OCI-LY3 (cell line): ENCODE measurements at regions not wholly inside any gene's neighbourhood (a gene's known extent, or its start where the extent isn't known, plus 50 kb on each side); places are given as distances from the start of the nearest gene placed in this dataset.

Experiments
- EZH2phosphoT487 ChIP-seq: fragments of 200-600 bp; shearing (Covaris generic); IDR thresholded peaks from 2 replicates; pipeline ENCODE4 v1.6.1; 2018; ENCODE audit warnings: antibody characterized with exemption, mixed run types, low read depth
- TF ChIP-seq, protein P1 (sequence below): fragments of 200-600, 300-600 bp; sonication (generic); IDR thresholded peaks from 2 replicates; pipeline ENCODE4 v1.5.1; 2014; ENCODE audit warnings: antibody characterized with exemption, low read length, low read depth

DNA sequence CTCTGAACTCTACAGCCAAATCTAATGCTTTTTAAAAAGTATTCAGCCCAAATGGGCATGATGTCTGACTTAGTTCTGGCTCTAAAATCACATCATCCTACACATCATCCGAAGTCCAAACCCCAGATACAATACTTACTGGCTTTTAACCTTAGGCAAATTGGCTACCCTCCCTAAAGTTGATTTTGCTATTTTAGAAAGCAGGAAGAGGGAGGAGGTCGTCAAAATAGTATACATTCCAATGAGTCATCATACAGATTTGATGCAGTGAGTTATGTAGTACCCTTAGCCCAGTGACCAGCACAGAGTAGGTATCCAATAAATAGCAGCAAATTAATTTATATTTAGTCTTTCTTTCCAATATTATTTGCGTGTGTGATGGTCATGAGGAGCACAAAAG is 582.0 kb upstream of the TUSC1 start:
- TF ChIP-seq EZH2phosphoT487, result no peak
- TF ChIP-seq, protein P1, sequence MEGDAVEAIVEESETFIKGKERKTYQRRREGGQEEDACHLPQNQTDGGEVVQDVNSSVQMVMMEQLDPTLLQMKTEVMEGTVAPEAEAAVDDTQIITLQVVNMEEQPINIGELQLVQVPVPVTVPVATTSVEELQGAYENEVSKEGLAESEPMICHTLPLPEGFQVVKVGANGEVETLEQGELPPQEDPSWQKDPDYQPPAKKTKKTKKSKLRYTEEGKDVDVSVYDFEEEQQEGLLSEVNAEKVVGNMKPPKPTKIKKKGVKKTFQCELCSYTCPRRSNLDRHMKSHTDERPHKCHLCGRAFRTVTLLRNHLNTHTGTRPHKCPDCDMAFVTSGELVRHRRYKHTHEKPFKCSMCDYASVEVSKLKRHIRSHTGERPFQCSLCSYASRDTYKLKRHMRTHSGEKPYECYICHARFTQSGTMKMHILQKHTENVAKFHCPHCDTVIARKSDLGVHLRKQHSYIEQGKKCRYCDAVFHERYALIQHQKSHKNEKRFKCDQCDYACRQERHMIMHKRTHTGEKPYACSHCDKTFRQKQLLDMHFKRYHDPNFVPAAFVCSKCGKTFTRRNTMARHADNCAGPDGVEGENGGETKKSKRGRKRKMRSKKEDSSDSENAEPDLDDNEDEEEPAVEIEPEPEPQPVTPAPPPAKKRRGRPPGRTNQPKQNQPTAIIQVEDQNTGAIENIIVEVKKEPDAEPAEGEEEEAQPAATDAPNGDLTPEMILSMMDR, result no peak
